ENCODE measurements at regions not wholly inside any gene's neighbourhood (a gene's known extent, or its start where the extent isn't known, plus 50 kb on each side); places are given as distances from the start of the nearest gene placed in this dataset.

DNA sequence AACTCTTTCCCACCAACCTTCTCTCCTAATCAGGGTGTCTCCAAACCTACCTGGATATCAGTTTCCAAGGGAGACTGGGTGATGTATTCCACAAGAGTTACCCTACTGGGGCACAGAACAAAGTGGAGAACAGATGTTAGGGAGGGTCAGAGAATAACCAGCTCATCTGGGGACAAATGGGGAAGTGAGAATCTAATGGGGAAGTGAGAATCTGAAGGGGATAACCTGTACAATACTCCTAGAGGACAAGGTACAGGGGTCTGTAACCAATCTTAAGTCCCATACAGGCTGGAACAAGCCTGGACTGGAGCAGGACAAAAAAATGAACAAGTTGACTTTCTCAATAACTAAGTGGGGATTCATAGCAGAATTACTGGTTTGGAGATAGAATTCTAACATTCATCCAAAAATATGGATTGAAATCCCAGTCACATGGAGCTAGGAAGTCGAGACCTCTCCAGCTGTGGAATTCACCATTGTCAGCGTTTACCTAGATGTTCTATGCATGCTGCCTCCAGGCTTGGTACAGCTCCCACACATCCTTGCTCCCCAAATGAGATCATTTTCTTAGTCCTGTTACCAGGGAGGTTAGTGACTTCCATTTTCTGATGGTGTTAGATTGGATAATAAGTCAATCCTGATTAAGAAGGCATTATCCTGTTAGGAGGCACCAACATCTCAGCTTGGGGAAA lies 214.8 kb upstream of the MOCS1 start:
- TF ChIP-seq POLR2AphosphoS5 (IDR thresholded peaks at IDR 0.05): no peak
- TF ChIP-seq, protein P1, sequence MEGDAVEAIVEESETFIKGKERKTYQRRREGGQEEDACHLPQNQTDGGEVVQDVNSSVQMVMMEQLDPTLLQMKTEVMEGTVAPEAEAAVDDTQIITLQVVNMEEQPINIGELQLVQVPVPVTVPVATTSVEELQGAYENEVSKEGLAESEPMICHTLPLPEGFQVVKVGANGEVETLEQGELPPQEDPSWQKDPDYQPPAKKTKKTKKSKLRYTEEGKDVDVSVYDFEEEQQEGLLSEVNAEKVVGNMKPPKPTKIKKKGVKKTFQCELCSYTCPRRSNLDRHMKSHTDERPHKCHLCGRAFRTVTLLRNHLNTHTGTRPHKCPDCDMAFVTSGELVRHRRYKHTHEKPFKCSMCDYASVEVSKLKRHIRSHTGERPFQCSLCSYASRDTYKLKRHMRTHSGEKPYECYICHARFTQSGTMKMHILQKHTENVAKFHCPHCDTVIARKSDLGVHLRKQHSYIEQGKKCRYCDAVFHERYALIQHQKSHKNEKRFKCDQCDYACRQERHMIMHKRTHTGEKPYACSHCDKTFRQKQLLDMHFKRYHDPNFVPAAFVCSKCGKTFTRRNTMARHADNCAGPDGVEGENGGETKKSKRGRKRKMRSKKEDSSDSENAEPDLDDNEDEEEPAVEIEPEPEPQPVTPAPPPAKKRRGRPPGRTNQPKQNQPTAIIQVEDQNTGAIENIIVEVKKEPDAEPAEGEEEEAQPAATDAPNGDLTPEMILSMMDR (IDR thresholded peaks at IDR 0.05; ENCODE audit: poor library complexity, severe bottlenecking): no peak
- no peak for TF ChIP-seq RAD21 (conservative IDR thresholded peaks at IDR 0.05)
- no peak for TF ChIP-seq TAF1 (IDR thresholded peaks at IDR 0.05; ENCODE audit: low read depth)
- TF ChIP-seq SMC3 (conservative IDR thresholded peaks at IDR 0.05; ENCODE audit: poor library complexity): no peak
- no peak for TF ChIP-seq MXI1 (conservative IDR thresholded peaks at IDR 0.05; ENCODE audit: poor library complexity, severe bottlenecking)
- TF ChIP-seq, protein P2, sequence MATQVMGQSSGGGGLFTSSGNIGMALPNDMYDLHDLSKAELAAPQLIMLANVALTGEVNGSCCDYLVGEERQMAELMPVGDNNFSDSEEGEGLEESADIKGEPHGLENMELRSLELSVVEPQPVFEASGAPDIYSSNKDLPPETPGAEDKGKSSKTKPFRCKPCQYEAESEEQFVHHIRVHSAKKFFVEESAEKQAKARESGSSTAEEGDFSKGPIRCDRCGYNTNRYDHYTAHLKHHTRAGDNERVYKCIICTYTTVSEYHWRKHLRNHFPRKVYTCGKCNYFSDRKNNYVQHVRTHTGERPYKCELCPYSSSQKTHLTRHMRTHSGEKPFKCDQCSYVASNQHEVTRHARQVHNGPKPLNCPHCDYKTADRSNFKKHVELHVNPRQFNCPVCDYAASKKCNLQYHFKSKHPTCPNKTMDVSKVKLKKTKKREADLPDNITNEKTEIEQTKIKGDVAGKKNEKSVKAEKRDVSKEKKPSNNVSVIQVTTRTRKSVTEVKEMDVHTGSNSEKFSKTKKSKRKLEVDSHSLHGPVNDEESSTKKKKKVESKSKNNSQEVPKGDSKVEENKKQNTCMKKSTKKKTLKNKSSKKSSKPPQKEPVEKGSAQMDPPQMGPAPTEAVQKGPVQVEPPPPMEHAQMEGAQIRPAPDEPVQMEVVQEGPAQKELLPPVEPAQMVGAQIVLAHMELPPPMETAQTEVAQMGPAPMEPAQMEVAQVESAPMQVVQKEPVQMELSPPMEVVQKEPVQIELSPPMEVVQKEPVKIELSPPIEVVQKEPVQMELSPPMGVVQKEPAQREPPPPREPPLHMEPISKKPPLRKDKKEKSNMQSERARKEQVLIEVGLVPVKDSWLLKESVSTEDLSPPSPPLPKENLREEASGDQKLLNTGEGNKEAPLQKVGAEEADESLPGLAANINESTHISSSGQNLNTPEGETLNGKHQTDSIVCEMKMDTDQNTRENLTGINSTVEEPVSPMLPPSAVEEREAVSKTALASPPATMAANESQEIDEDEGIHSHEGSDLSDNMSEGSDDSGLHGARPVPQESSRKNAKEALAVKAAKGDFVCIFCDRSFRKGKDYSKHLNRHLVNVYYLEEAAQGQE (IDR thresholded peaks at IDR 0.05; ENCODE audit: borderline replicate concordance): no peak

Data from neural cell (in vitro differentiated cells).